HG03457 (cell line): ENCODE measurements at regions not wholly inside any gene's neighbourhood (a gene's known extent, or its start where the extent isn't known, plus 50 kb on each side); places are given as distances from the start of the nearest gene placed in this dataset.
"Not testable (repeated sequence)": the region's sequence is repeated elsewhere in the genome, so short reads cannot be mapped to it uniquely, and the experiment has no call there.

Source experiments
- ATAC-seq: cut with Tn5 transposase; IDR thresholded peaks from one replicate; pipeline ENCODE4 v1.9.1; 2021; ENCODE audit warnings: moderate number of reproducible peaks; ENCODE audit not compliant: unreplicated experiment

GRCh38 chr1:185477638-185478580, 160.9 kb upstream of the IVNS1ABP start:
- no peak for ATAC-seq

GRCh38 chr1:185474440-185475149, 157.6 kb upstream of the IVNS1ABP start:
- ATAC-seq, result no peak

- ATAC-seq, result no peak
Observed at GRCh38 chr1:185473186-185473585, 156.1 kb upstream of the IVNS1ABP start.

- no peak for ATAC-seq
Observed at GRCh38 chr1:185468626-185469025, 151.6 kb upstream of the IVNS1ABP start.

GRCh38 chr1:185467122-185467521, 150.1 kb upstream of the IVNS1ABP start:
- ATAC-seq, result no peak

- ATAC-seq, result no peak
Observed at GRCh38 chr1:185464777-185465176, 147.7 kb upstream of the IVNS1ABP start.

- no peak for ATAC-seq
Observed at GRCh38 chr1:185463433-185463832, 146.4 kb upstream of the IVNS1ABP start.

GRCh38 chr1:185463011-185463410, 146.0 kb upstream of the IVNS1ABP start:
- ATAC-seq, result no peak

GRCh38 chr1:185460723-185461122, 143.7 kb upstream of the IVNS1ABP start:
- not testable (repeated sequence) for ATAC-seq

- ATAC-seq, result no peak
Observed at GRCh38 chr1:185459141-185459540, 142.1 kb upstream of the IVNS1ABP start.

GRCh38 chr1:185458670-185459069, 141.6 kb upstream of the IVNS1ABP start:
- no peak for ATAC-seq

- ATAC-seq, result no peak
Observed at GRCh38 chr1:185453496-185454192, 136.6 kb upstream of the IVNS1ABP start.

GRCh38 chr1:185450917-185451316, 133.9 kb upstream of the IVNS1ABP start:
- no peak for ATAC-seq

- ATAC-seq, result no peak
Observed at GRCh38 chr1:185450060-185450788, 133.2 kb upstream of the IVNS1ABP start.

- no peak for ATAC-seq
Observed at GRCh38 chr1:185449378-185450059, 132.5 kb upstream of the IVNS1ABP start.

GRCh38 chr1:185448591-185449186, 131.6 kb upstream of the IVNS1ABP start:
- no peak for ATAC-seq

GRCh38 chr1:185446131-185446530, 129.1 kb upstream of the IVNS1ABP start:
- no peak for ATAC-seq

- ATAC-seq, result no peak
Observed at GRCh38 chr1:185445594-185445993, 128.6 kb upstream of the IVNS1ABP start.

GRCh38 chr1:185444676-185445075, 127.6 kb upstream of the IVNS1ABP start:
- no peak for ATAC-seq

GRCh38 chr1:185442050-185442449, 125.0 kb upstream of the IVNS1ABP start:
- no peak for ATAC-seq
